HG02623 (cell line): ENCODE measurements at regions not wholly inside any gene's neighbourhood (a gene's known extent, or its start where the extent isn't known, plus 50 kb on each side); places are given as distances from the start of the nearest gene placed in this dataset.

Experiments used
- ATAC-seq: cut with Tn5 transposase; IDR thresholded peaks from one replicate; pipeline ENCODE4 v1.9.1; 2021; ENCODE audit warnings: moderate library complexity; ENCODE audit not compliant: unreplicated experiment

- ATAC-seq = no peak
These were observed 257.6 kb upstream of the TLE3 start for GRCh38 chr15:70355275-70355795.

GRCh38 chr15:70354346-70354905 lies 256.7 kb upstream of the TLE3 start:
- no peak for ATAC-seq

- no peak for ATAC-seq
These were observed 256.1 kb upstream of the TLE3 start for GRCh38 chr15:70353606-70354345.

GRCh38 chr15:70351941-70352774 lies 254.4 kb upstream of the TLE3 start:
- ATAC-seq = no peak

GRCh38 chr15:70351391-70351790 lies 253.7 kb upstream of the TLE3 start:
- no peak for ATAC-seq

GRCh38 chr15:70348581-70349344 lies 251.0 kb upstream of the TLE3 start:
- no peak for ATAC-seq

- no peak for ATAC-seq
These were observed 250.5 kb upstream of the TLE3 start for GRCh38 chr15:70348226-70348543.

- ATAC-seq = no peak
These were observed 249.9 kb upstream of the TLE3 start for GRCh38 chr15:70347321-70348225.

- no peak for ATAC-seq
These were observed 247.7 kb upstream of the TLE3 start for GRCh38 chr15:70345251-70346019.

- no peak for ATAC-seq
These were observed 246.9 kb upstream of the TLE3 start for GRCh38 chr15:70344666-70345065.

- ATAC-seq = no peak
These were observed 246.4 kb upstream of the TLE3 start for GRCh38 chr15:70343961-70344621.

GRCh38 chr15:70342554-70343548 lies 245.1 kb upstream of the TLE3 start:
- ATAC-seq = no peak

- ATAC-seq = no peak
These were observed 244.4 kb upstream of the TLE3 start for GRCh38 chr15:70342141-70342540.

- no peak for ATAC-seq
These were observed 243.8 kb upstream of the TLE3 start for GRCh38 chr15:70341566-70341965.

- no peak for ATAC-seq
These were observed 242.8 kb upstream of the TLE3 start for GRCh38 chr15:70340494-70340870.

GRCh38 chr15:70339571-70340493 lies 242.1 kb upstream of the TLE3 start:
- ATAC-seq = no peak
